ENCODE measurements at regions not wholly inside any gene's neighbourhood (a gene's known extent, or its start where the extent isn't known, plus 50 kb on each side); places are given as distances from the start of the nearest gene placed in this dataset.
"Not testable (repeated sequence)": the region's sequence is repeated elsewhere in the genome, so short reads cannot be mapped to it uniquely, and the experiment has no call there.

GRCh38 chr18:79579807-79580497, 99.7 kb upstream of the CTDP1 start:
- no peak for DNase-seq (ENCODE audit: low spot score)

- no peak for DNase-seq (ENCODE audit: low spot score)
Observed at GRCh38 chr18:79580498-79581171, 99.0 kb upstream of the CTDP1 start.

GRCh38 chr18:79581406-79581805, 98.2 kb upstream of the CTDP1 start:
- DNase-seq (ENCODE audit: low spot score), result no peak

GRCh38 chr18:79581911-79582310, 97.7 kb upstream of the CTDP1 start:
- DNase-seq (ENCODE audit: low spot score), result no peak

GRCh38 chr18:79582978-79583377, 96.6 kb upstream of the CTDP1 start:
- DNase-seq (ENCODE audit: low spot score), result no peak

GRCh38 chr18:79583426-79583825, 96.2 kb upstream of the CTDP1 start:
- no peak for DNase-seq (ENCODE audit: low spot score)

- DNase-seq (ENCODE audit: low spot score), result peak; percentile 2
Observed at GRCh38 chr18:79583984-79584401, 95.6 kb upstream of the CTDP1 start.

- no peak for DNase-seq (ENCODE audit: low spot score)
Observed at GRCh38 chr18:79584491-79585394, 94.9 kb upstream of the CTDP1 start.

GRCh38 chr18:79585395-79586370, 93.9 kb upstream of the CTDP1 start:
- no peak for DNase-seq (ENCODE audit: low spot score)

GRCh38 chr18:79586436-79587225, 93.0 kb upstream of the CTDP1 start:
- DNase-seq (ENCODE audit: low spot score), result no peak

- no peak for DNase-seq (ENCODE audit: low spot score)
Observed at GRCh38 chr18:79587226-79587741, 92.3 kb upstream of the CTDP1 start.

GRCh38 chr18:79587779-79588635, 91.6 kb upstream of the CTDP1 start:
- no peak for DNase-seq (ENCODE audit: low spot score)

GRCh38 chr18:79588636-79589481, 90.7 kb upstream of the CTDP1 start:
- DNase-seq (ENCODE audit: low spot score), result no peak

GRCh38 chr18:79589601-79590091, 90.0 kb upstream of the CTDP1 start:
- no peak for DNase-seq (ENCODE audit: low spot score)

- DNase-seq (ENCODE audit: low spot score), result no peak
Observed at GRCh38 chr18:79590191-79591031, 89.2 kb upstream of the CTDP1 start.

- DNase-seq (ENCODE audit: low spot score), result no peak
Observed at GRCh38 chr18:79591032-79591308, 88.6 kb upstream of the CTDP1 start.

- DNase-seq (ENCODE audit: low spot score), result not testable (repeated sequence)
Observed at GRCh38 chr18:79592684-79593083, 86.9 kb upstream of the CTDP1 start.

Data from SW480 (cell line).